ENCODE measurements at regions not wholly inside any gene's neighbourhood (a gene's known extent, or its start where the extent isn't known, plus 50 kb on each side); places are given as distances from the start of the nearest gene placed in this dataset.
A peak's percentile ranks its signal among the peaks of the same experiment; 100 is the strongest.
"Not testable (repeated sequence)": the region's sequence is repeated elsewhere in the genome, so short reads cannot be mapped to it uniquely, and the experiment has no call there.

GRCh38 chr1:157288006-157288405 is 149.8 kb upstream of the ETV3 start:
- peak in 1 of 2 experiments; percentile 4 for DNase-seq

- DNase-seq, result no peak
Measured at GRCh38 chr1:157287462-157287861, 149.3 kb upstream of the ETV3 start.

DNA sequence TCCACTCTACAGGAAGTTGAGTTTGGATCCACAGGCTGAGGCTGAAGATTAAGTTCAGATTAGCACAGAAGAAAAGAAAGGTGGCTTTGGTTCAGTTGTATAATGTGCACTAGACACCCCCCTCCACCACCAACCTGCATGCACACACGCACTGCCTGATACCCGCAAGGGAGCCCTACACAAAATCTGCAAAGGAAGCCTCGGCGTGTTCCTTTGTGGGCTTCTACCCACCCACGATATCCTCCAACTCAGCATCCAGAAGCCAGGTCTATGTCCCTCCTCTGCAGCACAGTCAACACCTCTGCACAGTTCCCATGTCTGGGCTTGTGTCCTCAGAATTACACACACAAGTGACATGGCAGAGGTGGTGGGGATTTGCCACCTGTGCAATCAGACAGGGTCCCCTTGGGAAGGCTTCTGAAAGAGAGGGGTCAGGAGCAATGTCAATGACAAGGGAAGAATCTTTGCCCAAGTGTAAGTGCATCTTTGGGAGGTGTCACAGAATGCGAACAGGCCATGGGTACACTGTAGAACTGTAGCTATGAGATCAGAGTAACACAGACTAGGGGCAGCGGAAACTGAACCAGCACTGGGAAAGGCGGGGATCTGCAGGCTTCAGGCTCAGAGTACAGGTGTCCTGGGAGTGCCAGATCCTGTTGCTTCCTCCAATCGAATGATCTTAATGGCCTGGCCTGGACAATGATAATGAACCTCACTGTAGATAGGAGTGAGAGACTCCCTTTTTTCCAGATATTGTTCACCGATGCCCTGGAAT is 148.6 kb upstream of the ETV3 start:
- DNase-seq, result no peak

DNA sequence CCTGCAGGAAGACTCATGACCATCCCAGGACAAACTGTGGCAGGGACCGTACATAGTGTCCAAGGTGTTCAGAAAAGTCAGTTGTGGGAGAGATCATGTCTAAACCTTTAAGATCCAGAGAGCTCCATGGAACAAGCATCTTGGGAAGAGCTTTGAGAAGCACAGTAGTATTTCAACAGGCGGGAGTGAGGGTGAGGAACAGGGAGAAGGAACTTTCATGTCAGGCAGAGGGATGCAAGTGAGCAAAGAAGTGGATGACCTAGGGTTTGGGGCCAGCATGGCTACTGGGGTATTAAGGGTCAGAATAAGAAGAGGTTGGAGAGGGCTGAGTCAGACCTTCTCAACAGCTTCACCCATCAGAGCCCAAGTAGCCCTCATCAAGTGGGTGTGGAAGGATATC is 147.9 kb upstream of the ETV3 start:
- no peak for DNase-seq

GRCh38 chr1:157284451-157284850 is 146.3 kb upstream of the ETV3 start:
- no peak for DNase-seq

- DNase-seq, result no peak
Measured at GRCh38 chr1:157279802-157280140, 141.6 kb upstream of the ETV3 start.

- no peak for DNase-seq
Measured at GRCh38 chr1:157279138-157279801, 141.1 kb upstream of the ETV3 start.

- no peak for DNase-seq
Measured at GRCh38 chr1:157278383-157279137, 140.4 kb upstream of the ETV3 start.

DNA sequence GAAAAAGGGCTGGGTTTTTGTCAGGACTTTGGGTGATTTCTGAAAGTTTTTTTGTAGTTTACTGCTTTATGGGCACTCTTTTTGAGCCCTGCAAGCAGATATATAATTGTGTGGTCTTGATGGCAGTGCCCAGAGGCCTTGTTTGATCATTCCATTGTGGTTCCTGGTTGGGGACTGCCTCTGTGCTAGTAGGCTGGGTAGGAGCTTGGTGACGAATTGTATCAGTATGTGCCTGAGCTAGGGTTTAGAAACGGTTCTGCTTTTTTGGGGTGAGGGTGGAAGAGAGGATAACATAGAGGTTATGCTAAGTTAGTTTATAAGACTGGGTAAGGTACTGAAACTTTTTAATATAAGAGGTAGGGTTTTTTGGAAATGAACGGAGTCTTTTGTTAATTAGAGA is 139.7 kb upstream of the ETV3 start:
- DNase-seq, result no peak

DNA sequence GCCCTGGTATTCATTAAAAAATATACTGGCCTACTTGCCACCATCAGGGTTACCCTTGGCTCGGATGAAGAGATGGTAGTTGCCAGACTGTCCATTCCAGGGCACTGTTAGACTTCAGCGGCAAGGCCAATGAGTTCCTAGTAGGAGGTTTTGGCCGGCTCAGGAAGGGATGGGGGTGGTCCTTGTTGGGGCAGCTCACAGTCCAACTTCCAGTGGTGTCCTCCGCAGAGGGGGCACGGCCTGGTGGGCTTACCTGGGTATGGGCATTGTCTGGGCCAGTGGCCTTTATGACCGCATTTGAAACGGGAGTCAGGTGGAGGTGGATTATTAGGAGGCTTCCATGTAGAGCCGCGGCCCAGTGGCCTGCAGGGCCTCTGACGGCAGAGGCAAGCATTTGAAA is 139.1 kb upstream of the ETV3 start:
- no peak for DNase-seq

GRCh38 chr1:157274698-157275534 is 136.7 kb upstream of the ETV3 start:
- DNase-seq, result no peak

GRCh38 chr1:157272729-157273524 is 134.7 kb upstream of the ETV3 start:
- DNase-seq, result no peak

- DNase-seq, result no peak
Measured at GRCh38 chr1:157272264-157272663, 134.1 kb upstream of the ETV3 start.

DNA sequence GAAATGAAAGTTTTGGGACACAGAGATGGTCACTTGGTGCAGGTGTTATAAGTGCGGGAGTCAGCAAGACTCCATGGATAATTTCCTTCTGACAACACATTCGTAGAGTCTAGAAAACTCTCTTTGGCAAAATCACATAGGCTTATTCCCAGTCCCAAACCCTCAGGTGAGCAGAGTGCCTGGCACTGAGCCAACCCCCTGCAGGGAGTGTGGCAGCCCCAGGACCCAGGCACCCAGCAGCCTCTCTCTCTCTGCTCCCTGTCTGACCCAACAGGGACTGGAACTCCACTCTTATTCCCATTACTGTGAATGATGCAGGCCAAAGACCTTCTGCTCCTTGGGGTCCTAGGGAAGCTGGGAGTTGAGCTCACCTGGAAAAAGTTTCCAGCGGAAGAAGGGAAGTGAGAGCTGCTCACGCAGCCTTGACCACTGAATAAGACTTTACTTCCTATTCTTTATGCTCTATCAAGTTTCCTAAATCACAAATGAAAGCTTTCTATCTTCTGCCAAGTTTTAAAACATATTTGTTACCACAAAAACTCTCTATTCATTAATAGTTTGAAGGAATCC is 132.6 kb upstream of the ETV3 start:
- DNase-seq, result no peak

DNA sequence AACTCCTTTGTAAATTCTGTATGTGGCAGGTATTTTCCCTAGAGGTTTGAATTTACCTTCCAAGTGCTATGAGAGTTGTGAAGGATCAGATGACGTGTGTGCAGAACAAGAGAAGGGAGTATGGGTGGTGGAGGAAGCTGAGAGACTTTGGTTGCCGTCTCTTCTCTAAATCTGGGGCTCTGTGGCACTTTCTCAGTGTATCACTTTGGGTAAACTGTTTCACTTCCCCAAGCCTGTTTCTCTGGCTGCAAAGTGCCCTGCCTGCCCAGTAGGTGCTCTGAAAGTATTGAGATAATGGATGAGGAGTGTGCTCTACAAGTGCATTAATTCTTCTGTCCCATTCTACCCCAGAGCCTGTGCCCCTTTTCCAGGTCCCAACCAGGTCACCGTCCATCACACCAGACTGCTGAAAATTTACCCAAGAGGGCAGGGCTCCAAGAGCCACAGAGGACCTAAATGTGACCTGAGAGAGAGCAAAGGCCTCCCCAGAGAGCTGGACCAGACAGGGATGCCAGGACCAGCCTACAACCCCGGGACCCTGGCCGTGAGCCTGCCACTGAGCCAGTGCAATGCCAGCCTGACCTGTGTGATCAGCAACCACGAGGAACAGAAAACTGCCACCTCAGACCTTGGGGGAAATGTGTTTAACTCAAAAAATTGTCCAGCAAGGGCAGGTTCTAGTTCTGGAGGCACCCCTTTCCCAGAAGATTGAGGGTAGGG is 131.6 kb upstream of the ETV3 start:
- DNase-seq, result no peak

GRCh38 chr1:157262891-157263290 is 124.7 kb upstream of the ETV3 start:
- no peak for DNase-seq

- DNase-seq, result no peak
Measured at GRCh38 chr1:157262422-157262821, 124.2 kb upstream of the ETV3 start.

GRCh38 chr1:157255891-157256290 is 117.7 kb upstream of the ETV3 start:
- not testable (repeated sequence) for DNase-seq

DNA sequence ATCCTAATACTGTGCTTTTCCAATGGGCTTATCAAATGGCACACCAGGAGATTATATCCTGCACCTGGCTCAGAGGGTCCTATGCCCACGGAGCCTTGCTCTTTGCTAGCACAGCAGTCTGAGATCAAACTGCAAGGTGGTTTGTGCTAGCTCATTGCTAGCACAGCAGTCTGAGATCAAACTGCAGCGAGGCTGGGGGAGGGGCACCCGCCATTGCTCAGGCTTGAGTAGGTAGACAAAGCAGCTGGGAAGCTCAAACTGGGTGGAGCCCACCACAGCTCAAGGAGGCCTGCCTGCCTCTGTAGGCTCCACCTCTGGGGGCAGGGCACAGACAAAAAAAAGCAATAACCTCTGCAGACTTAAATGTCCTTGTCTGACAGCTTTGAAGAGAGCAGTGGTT is 116.0 kb upstream of the ETV3 start:
- DNase-seq, result not testable (repeated sequence)

DNA sequence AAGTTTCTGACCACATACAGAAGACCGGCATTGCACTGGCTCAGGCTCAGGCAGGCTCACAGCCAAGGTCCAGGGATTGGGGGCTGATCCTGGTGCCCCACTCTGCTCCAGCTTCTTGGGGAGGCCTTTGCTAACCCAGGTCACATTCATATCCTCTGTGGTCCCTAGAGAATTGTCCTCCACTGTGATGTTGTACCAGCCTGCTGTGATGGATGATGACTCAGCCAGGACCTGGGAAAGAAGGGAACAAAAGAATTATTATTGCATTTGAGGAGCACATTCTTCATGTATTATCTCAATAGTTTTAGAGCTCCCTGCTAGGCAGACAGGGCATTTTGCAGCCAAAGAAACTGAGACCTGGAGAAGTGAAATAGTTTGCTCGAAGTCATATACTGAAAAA is 114.3 kb upstream of the ETV3 start:
- no peak for DNase-seq

DNA sequence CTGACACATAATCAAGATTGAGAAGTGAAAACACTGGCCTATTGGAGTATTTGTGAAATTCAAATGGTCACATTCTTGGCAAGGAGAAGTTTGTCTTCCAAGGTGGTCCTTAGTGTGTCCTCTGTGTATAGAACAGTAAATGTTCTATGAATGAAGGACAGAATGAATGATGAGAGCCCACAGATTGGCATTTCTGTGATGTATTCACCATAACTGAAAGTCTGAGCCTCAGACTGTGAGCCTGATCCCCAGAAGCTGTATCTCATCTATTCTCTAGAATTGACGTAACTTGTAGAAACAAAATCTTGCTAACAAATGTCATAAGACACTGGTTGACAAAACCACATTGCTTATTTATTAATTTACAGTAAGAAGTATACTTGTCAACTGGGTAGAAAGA is 111.5 kb upstream of the ETV3 start:
- no peak for DNase-seq

All from NCI-H526 (cell line).